Kidney (tissue), 13 donors: ENCODE measurements at regions not wholly inside any gene's neighbourhood (a gene's known extent, or its start where the extent isn't known, plus 50 kb on each side); places are given as distances from the start of the nearest gene placed in this dataset.
A peak's percentile ranks its signal among the peaks of the same experiment; 100 is the strongest.

ENCODE experiments used
- DNase-seq, 5 donors: peaks; one replicate each; pipeline ENCODE4 v3.0.0-alpha.2; 2013 to 2020
- FAIRE-seq: peaks from 2 replicates; lab custom pipeline; 2012; peaks lifted over from hg19 to GRCh38; lab: Jason Lieb, UNC
- H3K27ac ChIP-seq, 2 donors: one replicate each; pipeline ENCODE4 v1.7.0; 2013; ENCODE audit warnings: low read depth in 2 of 2, low read length in 2 of 2, inconsistent platforms in 1 of 2
- H3K27me3 ChIP-seq: one replicate; pipeline ENCODE4 v1.7.1; 2013; ENCODE audit warnings: low read length, inconsistent platforms; ENCODE audit not compliant: control insufficient read depth, insufficient read depth
- H3K36me3 ChIP-seq, 3 donors: one replicate each; pipeline versions ENCODE4 v1.7.0 to v1.7.1; 2013; ENCODE audit warnings: low read length in 3 of 3, control low read depth in 1 of 3, inconsistent platforms in 1 of 3; ENCODE audit not compliant: insufficient read depth in 3 of 3, control insufficient read depth in 2 of 3
- H3K4me1 ChIP-seq, 3 donors: one replicate each; pipeline versions ENCODE4 v1.7.0 to v1.7.1; 2013; ENCODE audit warnings: low read length in 3 of 3, inconsistent platforms in 1 of 3, low read depth in 1 of 3; ENCODE audit not compliant: control insufficient read depth in 2 of 3, insufficient read depth in 2 of 3
- H3K4me3 ChIP-seq, 3 donors: one replicate each; pipeline versions ENCODE4 v1.7.0 to v1.8.1; 2013; ENCODE audit warnings: low read length in 3 of 3, control low read depth in 1 of 3, inconsistent platforms in 1 of 3
- H3K9ac ChIP-seq, 3 donors: one replicate each; pipeline versions ENCODE4 v1.7.0 to v1.7.1; 2013; ENCODE audit warnings: low read length in 3 of 3, control low read depth in 1 of 3, inconsistent platforms in 1 of 3
- H3K9me3 ChIP-seq, 3 donors: one replicate each; pipeline versions ENCODE4 v1.7.0 to v1.7.1; 2013; ENCODE audit warnings: low read length in 3 of 3, control low read depth in 1 of 3, inconsistent platforms in 1 of 3; ENCODE audit not compliant: control insufficient read depth in 2 of 3, insufficient read depth in 1 of 3
- CTCF ChIP-seq: IDR thresholded peaks from 3 replicates; pipeline ENCODE4 v1.5.1; 2012; ENCODE audit warnings: mild to moderate bottlenecking, moderate library complexity, borderline replicate concordance; ENCODE audit not compliant: insufficient read depth; ENCODE audit errors: extremely low read depth
- intact Hi-C: fragments of 100-400 bp; cut with DNase I; formaldehyde crosslinking; loops from one replicate; pipeline ENCODE4 v1.11.1; 2022
- donor health status: control.
- donor health status: control.
- donor health status: control.
- donor health status: control.
- donor health status: control.
- donor health status: DM: yes; HTN: yes; CAD: no.
- donor health status: Normal renal cell carcinoma (clear cell type).

DNA sequence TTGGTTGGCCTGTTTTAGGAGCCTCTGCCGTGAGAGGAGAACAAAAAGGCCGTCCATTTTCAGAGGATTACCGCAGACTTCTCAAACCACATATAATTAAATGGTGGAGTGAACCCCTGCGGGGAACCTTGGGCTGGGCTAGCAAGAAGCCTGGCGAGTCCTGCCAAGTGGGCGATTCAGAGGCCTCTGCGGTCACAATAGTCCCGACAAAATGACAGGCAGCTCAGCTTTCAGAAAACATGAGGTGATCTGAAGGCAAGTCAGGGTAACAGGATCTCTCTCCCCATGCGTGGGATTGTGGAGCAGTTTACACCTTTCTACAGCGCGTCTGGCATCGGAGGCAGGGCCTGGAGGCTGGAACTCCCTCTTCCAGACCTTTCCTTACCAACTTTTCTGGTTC lies 134.8 kb downstream of the ASB7 start:
- FAIRE-seq, result no peak
- H3K4me3 ChIP-seq, result no peak overlapping the region
- DNase-seq, result peak in 1 of 5 donors; percentile 18
- no peak overlapping the region for H3K9ac ChIP-seq
- no peaks in the 10 kb centered on the region for H3K9me3 ChIP-seq
- no peaks in the 10 kb centered on the region for H3K27me3 ChIP-seq
- no peak for TF ChIP-seq CTCF
- intact Hi-C loops, result no loop called here
- H3K4me1 ChIP-seq, result peaks cover 0 to 13% (median 9%) of the 10 kb centered on the region in 3 donors
- H3K27ac ChIP-seq, result no peak overlapping the region
- no peaks in the 10 kb centered on the region for H3K36me3 ChIP-seq

DNA sequence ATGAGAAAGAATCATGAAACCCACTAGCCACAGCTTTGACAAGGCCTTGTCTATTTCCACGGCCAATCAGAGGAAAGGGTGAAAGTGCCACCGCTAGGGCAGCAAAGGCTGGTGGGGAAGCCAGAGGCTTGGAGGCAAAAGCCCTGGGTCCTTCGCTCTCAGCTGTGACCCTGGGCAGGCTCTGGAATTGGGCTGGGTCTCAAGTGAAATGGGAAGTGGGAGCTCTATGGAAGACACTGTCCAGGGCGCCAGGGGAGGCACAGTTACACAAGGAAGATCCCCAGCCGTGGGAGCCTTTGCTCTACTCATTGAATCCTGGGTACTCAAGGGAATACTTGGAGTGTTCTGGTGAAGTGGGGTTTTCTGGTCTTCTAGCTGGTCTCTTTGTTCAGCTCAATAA lies 136.2 kb downstream of the ASB7 start:
- Histone ChIP-seq H3K27me3 (no peaks in the 10 kb centered on the region), H3K9me3 (no peaks in the 10 kb centered on the region), H3K36me3 (no peaks in the 10 kb centered on the region), H3K4me3 (no peak overlapping the region), H3K4me1 (no peaks in the 10 kb centered on the region), H3K27ac (no peak overlapping the region), H3K9ac (no peak overlapping the region)
- FAIRE-seq, result no peak
- intact Hi-C loops, result no loop called here
- DNase-seq, result peak in 1 of 5 donors; percentile 13
- no peak for TF ChIP-seq CTCF

- TF ChIP-seq CTCF, result no peak
- H3K9ac ChIP-seq, result no peak overlapping the region
- H3K27ac ChIP-seq, result no peak overlapping the region
- H3K27me3 ChIP-seq, result no peaks in the 10 kb centered on the region
- FAIRE-seq (no peak), DNase-seq (peak in 2 of 5 donors; percentile 20 to 32)
- no peaks in the 10 kb centered on the region for H3K4me1 ChIP-seq
- H3K4me3 ChIP-seq, result no peak overlapping the region
- intact Hi-C loops, result no loop called here
- no peaks in the 10 kb centered on the region for H3K36me3 ChIP-seq
- H3K9me3 ChIP-seq, result no peaks in the 10 kb centered on the region
Observed at GRCh38 chr15:100740138-100740537, 137.7 kb downstream of the ASB7 start.

DNA sequence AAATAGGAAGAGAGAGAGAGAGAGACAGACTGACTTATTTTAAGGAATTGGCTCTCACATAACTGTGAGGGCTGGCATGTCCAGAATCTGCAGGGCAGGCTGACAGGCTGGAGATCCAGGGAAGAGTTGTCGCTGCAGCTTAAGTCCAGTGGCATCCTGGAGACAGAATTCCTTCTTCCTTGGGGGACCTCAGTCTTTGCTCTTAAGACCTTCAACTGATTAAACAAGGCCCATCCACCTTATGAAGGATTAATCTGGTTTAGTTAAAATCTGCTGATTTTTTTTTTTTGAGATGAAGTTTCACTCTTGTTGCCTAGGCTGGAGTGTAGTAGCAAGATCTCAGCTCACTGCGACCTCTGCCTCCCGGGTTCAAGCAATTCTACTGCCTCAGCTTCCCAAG lies 128.0 kb upstream of the ALDH1A3 start:
- Histone ChIP-seq H3K36me3 (no peaks in the 10 kb centered on the region), H3K9me3 (no peaks in the 10 kb centered on the region), H3K4me3 (no peak overlapping the region), H3K27me3 (no peaks in the 10 kb centered on the region), H3K9ac (no peak overlapping the region), H3K27ac (no peak overlapping the region), H3K4me1 (no peaks in the 10 kb centered on the region)
- TF ChIP-seq CTCF, result no peak
- intact Hi-C loops, result no loop called here
- DNase-seq, result no peak
- no peak for FAIRE-seq
